Coronary artery (tissue), 2 donors: ENCODE measurements at regions not wholly inside any gene's neighbourhood (a gene's known extent, or its start where the extent isn't known, plus 50 kb on each side); places are given as distances from the start of the nearest gene placed in this dataset.
"Not testable (repeated sequence)": the region's sequence is repeated elsewhere in the genome, so short reads cannot be mapped to it uniquely, and the experiment has no call there.

Experiments
- DNase-seq: peaks from one replicate; pipeline ENCODE4 v3.0.0-alpha.2; 2017; ENCODE audit warnings: low spot score
- H3K27ac ChIP-seq, 2 donors: fragments of 200-600 bp; sonication (generic); one replicate each; pipeline ENCODE4 v1.5.1; 2016 to 2019
- H3K4me3 ChIP-seq: fragments of 200-600 bp; sonication (generic); 2 replicates; pipeline ENCODE4 v1.5.1; 2016; ENCODE audit warnings: mild to moderate bottlenecking, moderate library complexity
- CTCF ChIP-seq: fragments of 200-600 bp; sonication (generic); IDR thresholded peaks from one replicate; pipeline ENCODE4 v1.5.1; 2019; ENCODE audit warnings: antibody characterized with exemption

GRCh38 chr13:74555276-74555625 is 421.0 kb upstream of the KLF12 start:
- no peak overlapping the region for H3K4me3 ChIP-seq
- no peak for TF ChIP-seq CTCF
- DNase-seq, result no peak
- H3K27ac ChIP-seq, result no peak overlapping the region

GRCh38 chr13:74554569-74555275 is 420.5 kb upstream of the KLF12 start:
- Histone ChIP-seq H3K27ac (no peak overlapping the region), H3K4me3 (no peak overlapping the region)
- DNase-seq, result no peak
- TF ChIP-seq CTCF, result no peak

- Histone ChIP-seq H3K27ac (no peak overlapping the region), H3K4me3 (no peak overlapping the region)
- TF ChIP-seq CTCF, result no peak
- no peak for DNase-seq
Measured at GRCh38 chr13:74550039-74550438, 415.8 kb upstream of the KLF12 start.

GRCh38 chr13:74536649-74537048 is 402.4 kb upstream of the KLF12 start:
- not testable (repeated sequence) for H3K4me3 ChIP-seq, H3K27ac ChIP-seq, DNase-seq

- no peak for DNase-seq
- no peak overlapping the region for H3K27ac ChIP-seq
- TF ChIP-seq CTCF, result no peak
- H3K4me3 ChIP-seq, result no peak overlapping the region
Measured at GRCh38 chr13:74533226-74533625, 399.0 kb upstream of the KLF12 start.

- Histone ChIP-seq H3K4me3 (no peak overlapping the region), H3K27ac (no peak overlapping the region)
- no peak for DNase-seq
- no peak for TF ChIP-seq CTCF
Measured at GRCh38 chr13:74530011-74530410, 395.8 kb upstream of the KLF12 start.

- no peak overlapping the region for H3K27ac ChIP-seq
- DNase-seq, result no peak
- H3K4me3 ChIP-seq, result no peak overlapping the region
- TF ChIP-seq CTCF, result no peak
Measured at GRCh38 chr13:74528734-74529513, 394.7 kb upstream of the KLF12 start.
